SHP77 (cell line): ENCODE measurements at regions not wholly inside any gene's neighbourhood (a gene's known extent, or its start where the extent isn't known, plus 50 kb on each side); places are given as distances from the start of the nearest gene placed in this dataset.

Experiments
- DNase-seq, 2 experiments: peaks; one replicate each; lab custom pipeline; 2025; lab: John Stamatoyannopoulos, UW

GRCh38 chr4:182142176-182143085, 100.8 kb upstream of the TENM3 start:
- no peak for DNase-seq

GRCh38 chr4:182143086-182143821, 99.9 kb upstream of the TENM3 start:
- DNase-seq: no peak

DNA sequence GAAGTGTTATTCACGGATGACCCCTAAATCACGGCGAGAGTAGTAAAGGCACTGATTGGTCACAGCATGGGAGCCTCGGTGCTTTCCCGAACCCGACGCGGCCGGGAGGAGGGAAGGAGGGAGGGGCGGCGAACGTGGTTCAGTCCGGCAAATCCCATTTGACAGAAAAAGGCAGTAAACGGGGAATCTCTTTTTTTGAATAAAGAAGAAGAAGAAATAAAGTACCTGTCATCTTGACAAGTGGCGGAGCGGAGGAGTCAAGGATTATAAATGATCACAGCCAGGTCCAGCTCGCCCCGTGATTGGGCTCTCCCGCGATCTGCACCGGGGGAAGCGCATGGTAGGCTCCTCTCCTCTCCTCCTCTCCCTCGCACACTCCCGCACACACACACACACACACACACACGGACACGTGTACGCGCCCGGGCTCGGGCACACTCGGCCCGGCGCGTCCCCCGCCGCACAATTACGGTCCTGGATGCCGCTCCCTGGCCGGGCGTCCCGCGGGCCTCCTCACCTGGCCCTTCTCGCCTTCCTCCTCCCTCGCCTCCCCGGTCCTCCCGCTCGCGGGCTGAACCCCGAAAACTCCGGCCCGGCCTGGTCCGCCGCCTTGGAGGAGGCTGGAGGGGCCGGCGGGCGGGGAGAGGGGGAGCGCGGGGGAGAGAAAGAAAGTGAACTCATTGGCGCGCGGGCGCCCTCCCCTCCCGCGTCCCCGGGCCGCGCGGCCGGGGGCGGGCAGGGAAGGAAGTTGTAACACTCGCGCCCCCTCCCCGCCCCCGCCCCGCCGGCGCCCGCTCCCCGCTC, 99.2 kb upstream of the TENM3 start:
- DNase-seq: no peak

DNA sequence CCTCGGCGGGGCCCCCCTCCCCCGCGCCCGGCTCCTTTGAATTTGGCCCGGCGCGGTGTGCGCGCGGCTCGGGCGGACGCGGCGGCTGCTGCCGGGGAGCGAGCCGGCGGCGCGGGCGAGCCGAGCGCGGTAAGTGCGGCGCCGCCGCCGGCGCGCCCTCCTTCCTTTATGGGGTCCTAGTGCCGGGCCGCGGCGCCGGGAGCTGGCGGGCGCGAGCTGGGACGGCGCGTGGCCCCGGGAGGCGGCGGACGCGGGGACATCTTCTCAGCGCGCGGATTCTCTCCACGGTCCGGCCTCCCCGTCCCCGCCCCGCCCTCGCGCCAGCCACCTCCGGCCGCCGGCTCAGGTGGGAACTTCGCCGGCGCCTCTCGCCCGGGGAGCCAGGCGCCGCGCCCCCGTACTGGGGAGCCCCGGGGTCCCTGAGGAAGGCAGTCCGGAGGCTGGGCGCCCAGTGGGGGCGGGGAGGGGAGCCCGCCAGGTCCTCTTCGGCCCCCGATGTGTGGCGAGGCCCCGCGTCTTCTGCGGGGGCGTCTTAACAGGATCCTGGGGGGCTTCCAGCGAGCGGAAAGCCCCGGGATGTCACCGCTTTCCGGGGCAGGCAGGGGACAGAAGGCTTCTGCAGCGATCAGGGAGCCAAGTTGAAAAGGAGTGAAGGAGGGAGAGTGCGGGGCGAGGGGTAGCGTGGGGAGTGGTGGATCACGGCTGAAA, 98.4 kb upstream of the TENM3 start:
- no peak for DNase-seq

GRCh38 chr4:182145334-182145905, 97.8 kb upstream of the TENM3 start:
- no peak for DNase-seq

GRCh38 chr4:182147391-182147790, 95.8 kb upstream of the TENM3 start:
- no peak for DNase-seq

DNA sequence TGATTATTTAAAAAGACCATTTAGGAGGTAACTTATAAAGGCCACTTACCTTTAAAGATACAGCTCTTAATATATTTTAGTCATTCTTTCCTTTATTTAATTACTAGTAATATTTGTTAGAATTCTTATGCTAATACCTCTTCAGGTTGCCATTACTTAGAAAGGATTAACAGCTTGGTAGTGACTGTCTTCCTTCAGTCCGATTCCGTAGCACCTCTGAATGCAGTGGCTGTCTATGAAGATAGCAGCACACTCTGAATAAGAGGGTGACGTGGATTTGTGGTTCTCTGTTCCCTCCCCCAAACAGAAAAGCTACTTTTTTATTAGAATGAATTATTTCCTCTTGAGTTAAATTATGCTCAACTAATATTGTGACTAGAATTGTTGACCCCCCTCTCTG, 92.6 kb upstream of the TENM3 start:
- no peak for DNase-seq

- no peak for DNase-seq
These were observed 87.4 kb upstream of the TENM3 start for GRCh38 chr4:182155806-182156205.

- no peak for DNase-seq
These were observed 80.0 kb upstream of the TENM3 start for GRCh38 chr4:182163180-182163579.

- no peak for DNase-seq
These were observed 73.6 kb upstream of the TENM3 start for GRCh38 chr4:182169572-182169971.

- no peak for DNase-seq
These were observed 73.2 kb upstream of the TENM3 start for GRCh38 chr4:182169987-182170386.

DNA sequence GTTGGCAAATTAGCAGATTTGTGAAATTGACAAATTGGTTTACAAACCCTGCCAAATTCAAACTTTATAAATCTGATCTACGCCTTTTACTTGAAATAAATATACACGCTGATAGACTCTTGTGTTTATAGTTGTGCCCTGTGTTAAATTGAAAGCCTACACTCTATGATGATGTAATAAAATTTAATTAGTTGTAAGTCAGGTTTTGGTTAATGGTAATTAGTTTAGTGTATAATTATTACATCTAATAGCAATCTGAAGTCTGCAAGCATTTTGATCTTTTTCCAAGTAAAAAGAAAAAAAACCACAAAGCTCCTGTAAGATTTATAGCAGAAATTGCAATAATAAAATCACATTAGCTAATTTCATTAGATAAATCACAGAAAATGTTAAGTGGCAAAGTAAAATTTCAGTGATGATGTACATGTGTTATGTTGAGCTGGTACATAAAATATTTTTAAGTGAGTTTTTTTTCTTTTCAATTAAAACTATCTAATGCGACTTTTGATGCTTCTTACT, 72.7 kb upstream of the TENM3 start:
- DNase-seq: no peak

GRCh38 chr4:182174979-182175378, 68.2 kb upstream of the TENM3 start:
- no peak for DNase-seq

DNA sequence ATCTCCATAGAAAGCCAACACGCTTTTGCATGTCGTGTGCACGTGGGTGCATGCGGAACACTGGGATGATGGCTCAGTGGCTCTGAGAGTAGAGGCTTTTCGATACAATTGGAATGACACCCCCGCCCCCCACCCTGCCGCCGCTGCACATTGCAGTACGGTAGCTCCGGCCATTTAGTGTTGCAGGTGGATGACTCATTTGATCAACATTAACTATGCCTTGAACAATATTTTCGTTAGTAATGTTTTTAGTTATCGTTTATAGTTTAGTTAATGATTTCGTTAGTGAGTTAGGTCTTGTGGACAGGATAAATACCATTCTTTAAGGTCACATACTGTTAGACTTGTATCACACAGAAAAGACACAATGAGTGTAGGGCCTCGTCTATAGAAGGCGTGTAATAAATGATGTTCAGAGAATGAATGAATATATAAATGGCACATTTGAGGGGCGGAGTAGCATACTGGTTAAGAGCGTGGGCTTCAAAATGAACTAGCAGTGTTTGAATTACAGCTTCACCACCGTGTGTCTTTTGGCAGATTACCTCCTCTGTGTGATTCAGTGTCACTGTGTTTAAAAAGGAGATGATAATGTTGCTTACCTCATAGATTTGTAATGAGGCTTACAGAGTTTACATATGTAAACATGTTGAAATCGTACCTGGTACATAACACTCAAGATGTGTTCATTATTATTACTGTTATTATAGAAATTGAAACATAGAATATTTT, 67.2 kb upstream of the TENM3 start:
- no peak for DNase-seq

DNA sequence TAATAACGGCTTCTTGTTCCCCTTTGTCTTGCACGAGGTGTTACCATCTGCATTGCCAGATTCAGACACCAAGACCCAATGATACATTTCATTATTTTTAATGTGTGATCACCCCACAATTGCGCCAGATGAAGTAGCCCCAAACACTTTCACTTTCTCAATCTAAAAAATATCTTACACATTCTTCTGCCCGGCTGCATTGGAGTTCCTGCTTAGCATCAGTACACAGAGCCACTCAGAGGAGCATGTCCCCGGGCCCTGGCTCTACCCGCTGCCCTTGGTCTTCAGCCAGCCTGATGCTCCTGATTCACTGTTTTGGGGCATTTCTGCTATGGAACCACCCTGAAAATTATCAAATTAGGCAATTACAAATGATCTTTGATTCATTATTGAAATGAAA, 66.0 kb upstream of the TENM3 start:
- DNase-seq: no peak

GRCh38 chr4:182179105-182179504, 64.1 kb upstream of the TENM3 start:
- DNase-seq: no peak

GRCh38 chr4:182179751-182180150, 63.5 kb upstream of the TENM3 start:
- no peak for DNase-seq

GRCh38 chr4:182185491-182185890, 57.7 kb upstream of the TENM3 start:
- no peak for DNase-seq

- no peak for DNase-seq
These were observed 55.5 kb upstream of the TENM3 start for GRCh38 chr4:182187674-182188073.

DNA sequence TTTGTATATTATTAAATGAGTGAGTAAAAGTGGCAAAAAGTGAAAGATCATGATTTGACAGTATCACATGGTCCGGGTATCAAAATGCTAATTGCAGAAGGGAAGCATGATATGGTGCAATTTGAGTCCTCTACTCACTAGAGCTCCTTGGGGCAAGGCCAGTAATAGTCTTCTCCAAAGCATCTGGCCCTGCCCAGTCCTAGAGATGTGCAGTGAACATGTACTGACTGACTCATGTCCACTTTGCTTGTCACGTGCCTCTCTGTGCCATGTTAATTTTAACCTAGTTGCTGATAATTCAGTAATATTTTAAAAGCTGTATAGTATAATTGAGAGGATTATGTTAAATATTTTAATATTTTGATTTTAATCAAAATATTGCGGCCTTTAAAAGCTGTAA, 54.6 kb upstream of the TENM3 start:
- no peak for DNase-seq
